ENCODE measurements at regions not wholly inside any gene's neighbourhood (a gene's known extent, or its start where the extent isn't known, plus 50 kb on each side); places are given as distances from the start of the nearest gene placed in this dataset.

GRCh38 chr12:59075968-59076490 lies 155.7 kb upstream of the LRIG3 start:
- TF ChIP-seq EP300 (IDR thresholded peaks at IDR 0.05) (no peak), NR3C1 (IDR thresholded peaks at IDR 0.05) (no peak), CTCF (IDR thresholded peaks at IDR 0.05) (no peak), POLR2A (IDR thresholded peaks at IDR 0.05; ENCODE audit: low read length) (no peak), ZC3H11A (IDR thresholded peaks at IDR 0.05) (no peak), ELK1 (IDR thresholded peaks at IDR 0.05; ENCODE audit: low read depth, low read length) (no peak), MAX (IDR thresholded peaks at IDR 0.05) (no peak), BHLHE40 (IDR thresholded peaks at IDR 0.05; ENCODE audit: low read depth, low read length) (no peak)

Data from A549 (cell line).